Testis (tissue), 2 donors: ENCODE measurements at regions not wholly inside any gene's neighbourhood (a gene's known extent, or its start where the extent isn't known, plus 50 kb on each side); places are given as distances from the start of the nearest gene placed in this dataset.

Experiments
- CTCF ChIP-seq, 3 experiments: fragments of 450-650 bp in 2 of 3; fragments of 200-600 bp in 1 of 3; sonication (generic) in 1 of 3; IDR thresholded peaks; one replicate each; pipeline ENCODE4 v1.5.1; 2016 to 2019; ENCODE audit warnings: antibody characterized with exemption in 3 of 3, mild to moderate bottlenecking in 2 of 3, moderate library complexity in 1 of 3
- POLR2A ChIP-seq: fragments of 450-650 bp; IDR thresholded peaks from one replicate; pipeline ENCODE4 v1.6.1; 2017; ENCODE audit warnings: antibody characterized with exemption, mild to moderate bottlenecking, moderate library complexity

- TF ChIP-seq CTCF (IDR thresholded peaks at IDR 0.05) (no peak), POLR2A (no peak)
Measured at GRCh38 chr12:90331821-90332220, 623.2 kb downstream of the CCER1 start.
